ENCODE measurements at regions not wholly inside any gene's neighbourhood (a gene's known extent, or its start where the extent isn't known, plus 50 kb on each side); places are given as distances from the start of the nearest gene placed in this dataset.
"Not testable (repeated sequence)": the region's sequence is repeated elsewhere in the genome, so short reads cannot be mapped to it uniquely, and the experiment has no call there.

DNA sequence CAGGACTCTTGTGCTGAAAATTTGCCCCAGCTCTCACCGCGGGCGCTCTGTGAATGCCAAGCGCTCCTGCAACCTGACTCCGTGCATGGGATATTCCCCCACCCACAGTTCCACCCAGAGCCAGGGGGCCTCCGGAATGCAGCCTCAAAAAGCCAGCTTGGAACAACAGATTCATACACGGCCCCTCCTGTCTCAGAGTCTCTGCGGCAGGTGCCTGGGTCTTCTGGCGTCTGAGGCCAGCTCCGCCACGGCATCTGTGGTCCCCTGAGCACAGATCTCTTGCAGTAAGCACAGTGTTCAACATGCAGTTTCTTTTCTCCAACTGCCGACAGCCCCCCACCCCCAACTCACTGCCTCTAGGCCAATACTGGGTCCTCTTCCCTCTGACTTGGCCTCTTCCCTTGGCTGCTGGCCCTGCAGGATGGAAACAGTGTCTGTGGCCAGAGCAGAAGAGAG, 355.7 kb upstream of the IRX2 start:
- no peak for DNase-seq (ENCODE audit: low spot score)

DNA sequence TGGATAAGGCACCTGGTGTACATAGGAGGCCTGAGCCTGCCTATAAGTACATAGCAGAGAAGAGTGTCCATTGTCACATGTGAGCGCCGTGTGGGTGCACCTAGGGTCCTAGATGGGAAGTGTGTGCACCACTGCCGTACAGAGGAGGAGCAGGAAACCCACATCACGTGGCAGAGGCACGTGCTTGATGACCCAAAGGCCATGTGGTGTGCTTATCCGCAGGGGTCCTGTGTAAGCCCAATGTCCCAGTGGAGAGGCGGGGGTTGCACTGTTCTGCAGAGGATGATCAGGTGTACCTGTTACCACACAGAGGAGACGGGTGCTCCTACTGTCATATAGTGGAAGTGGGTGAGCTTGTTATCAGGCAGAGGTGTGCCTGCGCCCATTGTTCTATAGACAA, 354.1 kb upstream of the IRX2 start:
- DNase-seq (ENCODE audit: low spot score) = no peak

DNA sequence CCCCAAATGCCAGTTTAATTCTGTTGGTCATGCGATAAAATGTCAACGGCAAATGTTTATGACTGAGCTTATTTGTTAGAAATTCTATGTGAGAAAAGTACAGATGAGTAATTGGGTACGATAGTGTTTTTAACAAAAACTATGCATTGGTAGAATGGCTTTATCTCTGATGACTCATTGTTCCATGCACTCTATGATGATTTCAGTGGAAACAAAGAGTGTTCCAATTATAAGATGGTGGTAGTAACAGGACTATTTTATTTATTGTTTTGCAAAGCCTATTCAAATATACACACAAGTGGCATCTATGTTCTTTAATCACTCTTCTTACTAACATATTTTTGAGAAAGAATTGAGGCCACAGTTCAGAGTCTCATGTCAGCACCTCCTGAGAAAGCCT, 353.7 kb upstream of the IRX2 start:
- no peak for DNase-seq (ENCODE audit: low spot score)

DNA sequence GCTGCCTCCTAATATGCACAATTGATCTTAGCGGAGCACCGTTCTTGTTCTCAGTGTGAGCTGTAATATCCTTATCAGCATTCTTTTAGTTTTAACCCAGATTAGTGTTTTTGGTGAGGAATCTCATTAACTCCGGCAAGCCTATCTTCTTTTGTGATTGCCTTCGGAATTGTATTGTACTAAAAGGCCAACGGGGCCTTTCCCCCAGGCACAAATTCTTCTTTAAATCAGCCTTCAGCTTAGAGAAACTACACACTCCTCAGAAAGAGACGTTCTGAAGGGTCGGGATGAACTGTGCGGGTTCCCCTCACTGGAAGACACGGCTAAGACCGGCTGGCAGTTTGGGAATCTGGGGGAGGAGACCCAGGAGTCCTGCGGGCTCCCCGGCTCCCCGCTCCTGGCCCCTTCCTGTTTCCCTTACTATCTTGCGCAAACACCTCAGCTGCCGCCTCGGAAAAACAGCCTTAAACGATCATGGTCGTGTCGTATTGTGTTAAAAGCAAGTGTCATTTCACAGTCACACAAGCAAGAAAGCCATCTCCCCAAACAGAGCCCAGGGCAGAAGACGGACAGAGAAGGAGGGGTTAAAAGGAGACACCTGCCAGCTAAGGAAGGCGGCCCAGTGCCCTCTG, 353.1 kb upstream of the IRX2 start:
- no peak for DNase-seq (ENCODE audit: low spot score)

DNA sequence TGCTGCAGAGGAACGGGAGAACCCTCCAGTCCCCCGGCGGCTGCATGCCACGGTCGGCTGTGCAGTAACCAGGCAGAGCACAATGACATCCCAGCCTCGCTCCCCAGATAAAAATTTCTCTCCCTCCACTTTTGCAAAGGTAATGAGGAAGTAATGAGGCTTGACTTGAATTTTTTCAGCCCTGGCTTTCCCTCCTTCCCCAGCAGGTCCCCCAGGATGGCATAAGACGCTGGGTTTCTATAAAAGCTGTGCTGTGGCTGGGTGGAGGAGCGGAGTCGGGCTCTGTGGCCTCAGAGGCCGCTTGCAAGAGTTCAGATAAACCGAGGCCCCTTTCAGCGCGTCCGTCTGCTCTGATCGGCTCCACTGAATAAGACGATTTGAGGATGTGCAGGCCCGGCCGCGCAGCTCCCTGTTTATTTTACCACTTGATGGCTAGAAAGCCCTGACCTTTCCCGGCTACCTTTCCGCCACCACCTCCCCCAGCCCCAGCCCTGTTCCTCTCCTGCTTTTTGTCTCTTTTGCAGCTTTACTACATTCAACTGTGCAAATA, 351.9 kb upstream of the IRX2 start:
- DNase-seq (ENCODE audit: low spot score) = no peak

DNA sequence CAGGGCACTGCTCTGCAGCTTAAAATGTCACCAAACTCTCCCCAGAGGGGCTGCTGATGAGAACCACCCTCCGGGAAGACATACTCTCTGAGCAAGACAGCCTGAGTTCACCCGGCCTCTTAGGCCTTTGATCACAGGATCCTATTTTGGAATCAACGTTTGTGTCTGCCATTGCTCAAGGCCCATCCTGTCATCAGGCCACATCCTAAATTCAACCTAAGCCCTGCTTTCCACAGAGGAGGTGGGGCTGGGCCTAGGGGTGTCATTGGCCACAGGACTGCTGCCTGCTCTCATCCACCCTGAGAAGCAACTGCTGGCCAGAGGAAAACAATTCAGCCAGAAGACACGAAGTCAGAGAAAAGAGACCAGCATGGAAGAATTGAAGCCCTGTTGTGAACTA, 351.1 kb upstream of the IRX2 start:
- DNase-seq (ENCODE audit: low spot score) = no peak

DNA sequence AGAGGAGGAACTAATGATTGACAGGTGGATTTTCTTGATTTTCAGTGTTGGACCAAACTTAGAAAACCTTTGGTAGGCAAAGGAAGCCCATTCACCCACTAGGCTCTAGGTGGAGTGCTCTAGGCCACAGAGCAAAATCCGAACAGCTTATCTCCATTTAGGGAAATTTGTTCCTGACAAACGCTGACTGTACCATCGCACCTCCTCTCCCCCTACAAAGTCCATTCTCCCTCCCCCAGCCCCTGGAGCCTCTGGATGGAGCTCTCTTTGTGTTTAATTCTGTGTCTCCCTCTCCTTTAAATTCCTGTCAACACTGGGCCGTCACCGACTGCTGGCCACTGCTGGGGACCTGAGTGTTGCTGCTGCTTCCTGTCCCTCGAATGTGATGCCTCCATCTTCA, 350.1 kb upstream of the IRX2 start:
- DNase-seq (ENCODE audit: low spot score) = no peak

DNA sequence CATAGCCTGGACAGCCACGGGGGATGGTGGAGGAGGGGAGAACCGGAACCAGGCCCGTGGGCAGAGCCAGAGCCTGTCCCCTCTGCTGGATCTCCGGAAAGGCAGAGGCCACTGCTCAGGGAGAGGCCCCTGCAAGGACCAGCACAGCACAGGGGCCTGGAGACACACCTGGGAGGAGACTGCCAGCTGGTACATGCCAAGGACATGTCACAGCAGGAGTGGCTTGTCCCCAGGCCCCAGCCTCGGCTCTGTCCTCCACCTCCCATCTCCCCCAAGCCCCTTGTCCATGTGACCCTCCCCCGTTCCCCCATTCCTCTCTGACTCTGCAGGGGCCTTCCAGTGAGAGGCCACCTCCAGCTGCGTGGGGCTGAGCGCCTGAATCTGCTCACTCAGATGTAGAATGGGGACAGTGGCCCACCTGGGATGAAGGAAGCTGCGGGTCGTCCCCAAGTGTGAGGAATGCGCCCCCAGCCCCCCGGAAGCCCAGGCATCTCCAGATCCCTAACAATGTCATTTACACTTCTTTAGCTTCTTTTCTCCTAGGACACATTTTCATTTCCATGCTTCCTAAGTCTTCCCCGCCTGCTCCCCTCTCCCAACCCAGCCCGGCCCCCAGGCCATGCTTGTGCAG, 349.6 kb upstream of the IRX2 start:
- no peak for DNase-seq (ENCODE audit: low spot score)

DNA sequence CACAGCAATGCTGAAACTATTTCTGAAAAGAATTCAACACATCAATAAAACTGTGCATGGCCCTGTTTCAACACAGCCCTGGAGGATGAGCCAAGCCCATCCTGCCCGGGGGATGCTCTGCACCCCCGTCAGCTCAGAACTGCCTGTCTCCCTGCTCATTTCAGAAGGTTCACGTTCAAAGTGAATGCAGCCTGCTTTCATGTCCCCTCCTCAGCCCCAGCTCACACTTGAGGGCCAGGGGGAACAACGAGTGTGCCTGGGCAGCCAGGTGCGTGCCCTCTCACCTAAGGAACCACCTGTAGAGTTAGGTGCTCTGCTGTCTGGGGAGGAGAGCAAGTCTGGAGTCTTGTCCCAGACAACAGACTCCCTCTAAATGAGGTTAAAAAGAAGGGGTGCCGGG, 348.5 kb upstream of the IRX2 start:
- no peak for DNase-seq (ENCODE audit: low spot score)

DNA sequence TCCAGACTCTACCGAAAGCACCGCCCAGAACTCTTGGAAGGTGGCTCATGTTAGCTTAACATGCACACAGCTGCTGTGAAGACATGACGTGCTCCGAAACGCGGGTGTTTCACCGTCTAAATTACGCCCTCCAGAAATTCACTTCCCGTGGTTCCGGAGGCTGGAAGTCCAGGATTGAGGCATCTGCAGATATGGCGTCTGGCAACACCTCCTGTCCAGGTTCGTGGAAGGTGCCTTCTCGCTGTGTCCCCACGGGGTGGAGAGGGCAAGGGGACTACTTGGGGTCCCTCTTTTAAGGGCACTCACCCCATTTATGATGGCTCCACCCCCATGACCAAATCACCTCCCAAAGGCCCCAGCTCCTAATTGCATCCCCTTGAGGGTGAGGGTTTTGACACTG, 348.0 kb upstream of the IRX2 start:
- DNase-seq (ENCODE audit: low spot score) = no peak

DNA sequence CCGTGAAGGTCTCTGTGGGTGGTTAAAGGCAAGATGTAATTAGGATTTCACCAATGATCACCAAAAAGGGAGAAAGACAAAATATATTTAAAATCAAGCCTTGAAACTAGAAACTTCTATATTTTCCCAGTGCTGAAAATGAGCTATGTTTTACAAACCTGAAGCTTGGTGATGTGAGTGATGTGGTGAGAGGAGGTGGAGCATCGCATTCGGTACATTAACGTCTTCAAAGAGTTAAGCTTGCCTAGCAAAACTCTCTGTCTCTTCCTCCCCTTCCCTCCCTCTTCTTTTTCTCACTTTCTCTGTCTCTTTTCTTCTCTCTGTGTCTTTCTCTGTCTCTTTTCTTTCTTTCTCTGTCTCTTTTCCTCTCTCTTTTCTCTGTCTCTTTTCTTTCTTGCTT, 347.3 kb upstream of the IRX2 start:
- no peak for DNase-seq (ENCODE audit: low spot score)

DNA sequence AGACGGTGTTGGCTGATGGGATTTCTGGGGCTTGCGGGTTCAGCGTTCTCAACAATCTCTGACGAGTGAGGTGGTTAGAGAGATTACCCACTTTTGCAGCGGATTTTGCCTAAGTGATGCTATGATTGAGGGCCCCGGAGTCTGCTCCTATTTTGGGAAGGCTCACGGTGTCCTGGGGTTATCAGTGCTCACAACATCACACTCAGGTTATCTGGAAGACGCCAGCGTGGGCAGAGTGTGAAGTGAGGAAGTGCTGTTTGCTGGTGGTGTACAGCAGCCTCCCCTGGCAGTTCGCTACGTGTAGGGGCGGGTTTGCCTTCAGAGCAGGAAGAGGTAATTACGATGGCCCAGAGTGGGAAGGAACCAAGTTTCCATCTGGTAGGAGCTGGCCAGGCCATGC, 341.2 kb upstream of the IRX2 start:
- DNase-seq (ENCODE audit: low spot score) = no peak

DNA sequence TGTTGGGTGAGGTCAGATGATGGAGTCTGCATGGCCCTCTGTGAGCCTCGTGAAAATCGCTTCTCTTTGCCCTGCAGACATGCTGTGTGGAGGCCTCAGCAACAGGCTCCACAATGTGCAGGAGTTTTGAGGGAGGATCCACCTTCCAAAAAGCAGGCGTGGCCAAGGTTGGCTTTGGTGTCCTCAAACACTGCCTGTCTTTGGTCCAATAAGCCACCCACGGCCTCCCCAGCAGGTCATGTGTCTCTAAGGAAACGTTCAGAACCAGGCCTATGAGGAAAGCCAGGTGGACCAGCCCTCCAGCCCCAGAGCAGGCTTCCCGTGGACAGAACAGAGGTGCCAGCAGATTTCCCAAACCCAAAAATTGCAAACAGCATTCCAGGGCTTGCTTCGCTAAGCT, 340.7 kb upstream of the IRX2 start:
- no peak for DNase-seq (ENCODE audit: low spot score)

DNA sequence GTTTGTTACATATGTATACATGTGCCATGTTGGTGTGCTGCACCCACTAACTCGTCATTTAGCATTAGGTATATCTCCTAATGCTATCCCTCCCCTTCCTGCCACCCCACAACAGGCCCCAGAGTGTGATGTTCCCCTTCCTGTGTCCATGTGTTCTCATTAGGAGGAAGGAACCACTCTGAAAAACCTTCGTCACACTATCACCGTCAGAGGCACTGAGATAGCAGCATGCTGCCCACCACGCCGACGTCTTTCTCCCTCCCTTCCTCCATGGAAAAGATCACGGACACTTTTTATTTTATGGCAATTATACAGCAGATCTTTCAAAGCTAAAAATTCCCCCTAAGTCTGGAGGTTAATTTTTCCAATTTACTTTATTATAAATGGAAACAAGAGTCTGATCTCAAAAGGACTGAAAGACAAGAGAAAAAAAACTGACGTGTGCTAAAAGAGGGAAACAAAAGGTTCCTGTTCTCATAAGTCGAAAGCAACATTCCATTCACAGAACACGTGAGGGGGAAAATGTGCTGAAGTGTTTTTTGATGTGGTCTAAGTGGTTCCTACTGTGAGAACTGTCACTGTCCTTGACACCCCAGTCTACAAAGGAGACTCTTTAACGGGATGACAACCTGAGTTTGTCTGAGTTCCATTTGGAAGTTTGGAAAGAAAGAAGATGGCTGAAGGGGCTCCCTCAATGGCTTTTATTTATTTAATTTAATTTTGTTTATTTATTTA, 339.7 kb upstream of the IRX2 start:
- DNase-seq (ENCODE audit: low spot score) = no peak

DNA sequence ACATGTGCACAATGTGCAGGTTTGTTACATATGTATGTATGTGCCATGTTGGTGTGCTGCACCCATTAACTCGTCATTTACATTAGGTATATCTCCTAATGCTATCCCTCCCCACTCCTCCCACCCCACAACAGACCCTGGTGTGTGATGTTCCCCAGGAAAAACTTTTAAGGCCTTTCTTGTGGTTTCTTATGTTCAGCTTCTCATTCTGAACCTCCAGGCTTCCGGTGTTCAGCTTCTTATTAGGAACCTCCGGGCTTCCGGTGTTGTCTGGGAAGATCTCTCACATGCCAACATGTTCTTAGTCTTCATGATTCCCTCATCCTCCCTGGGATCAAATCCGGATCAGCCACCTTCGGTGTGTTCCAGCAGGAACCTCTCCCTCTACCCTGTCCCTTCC, 338.8 kb upstream of the IRX2 start:
- DNase-seq (ENCODE audit: low spot score) = not testable (repeated sequence)

DNA sequence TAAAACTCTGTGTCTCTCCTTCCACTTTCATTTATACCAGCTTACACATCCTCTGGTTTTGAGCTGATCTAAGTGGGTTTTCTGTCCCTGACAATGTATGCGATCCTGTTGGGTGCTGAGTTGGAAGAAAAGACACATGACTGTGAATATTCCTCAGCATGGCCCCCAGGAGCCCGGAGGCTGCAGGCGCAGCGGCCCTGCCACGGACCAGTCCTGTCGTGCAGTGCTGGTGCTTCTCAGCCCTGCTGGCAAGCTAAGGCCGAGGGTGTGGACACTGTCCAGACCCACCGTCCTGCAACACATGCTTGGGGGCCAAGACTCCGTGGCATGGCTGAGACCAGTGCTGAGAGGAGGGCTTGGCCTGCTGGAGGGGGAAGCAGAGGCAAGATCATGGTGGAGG, 328.9 kb upstream of the IRX2 start:
- no peak for DNase-seq (ENCODE audit: low spot score)

DNA sequence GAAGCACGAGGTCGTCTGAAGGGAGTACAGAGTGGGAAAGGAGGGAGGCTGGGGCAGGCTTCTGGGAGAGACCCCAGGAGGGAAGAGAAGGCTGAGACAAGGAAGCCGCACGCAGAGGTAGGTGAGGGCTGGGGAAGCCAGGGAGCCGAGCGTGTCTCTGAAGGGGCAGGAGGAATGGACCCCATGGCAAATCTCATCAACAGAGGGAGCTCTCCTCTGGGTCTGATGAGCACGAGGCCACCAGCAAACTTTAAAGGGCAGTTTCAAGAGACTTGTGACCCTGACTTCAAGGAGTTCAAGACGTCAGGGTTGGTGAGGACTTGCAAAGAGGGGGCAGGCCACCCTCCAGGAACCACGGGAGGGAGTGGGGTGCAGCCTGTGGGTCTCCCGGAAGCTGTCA, 326.2 kb upstream of the IRX2 start:
- DNase-seq (ENCODE audit: low spot score) = no peak

DNA sequence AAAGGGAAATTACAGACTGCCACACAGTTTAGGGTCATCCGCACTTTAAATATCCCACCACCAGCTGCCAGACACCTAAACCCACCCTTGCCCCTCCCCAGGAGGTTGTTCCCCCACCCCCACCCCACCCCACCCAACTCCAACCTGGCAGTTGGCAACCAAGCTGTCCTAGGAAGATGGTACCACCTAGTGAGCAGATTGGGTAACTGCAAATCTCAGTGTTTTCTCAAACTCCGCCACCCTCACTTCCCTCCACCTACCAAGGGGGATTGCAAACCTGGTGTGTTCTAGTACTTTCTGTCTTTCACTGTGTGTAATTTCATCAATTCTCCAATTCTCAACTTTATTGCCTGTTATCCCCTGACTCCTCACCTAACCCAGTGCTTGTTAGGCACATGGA, 323.8 kb upstream of the IRX2 start:
- DNase-seq (ENCODE audit: low spot score) = no peak

DNA sequence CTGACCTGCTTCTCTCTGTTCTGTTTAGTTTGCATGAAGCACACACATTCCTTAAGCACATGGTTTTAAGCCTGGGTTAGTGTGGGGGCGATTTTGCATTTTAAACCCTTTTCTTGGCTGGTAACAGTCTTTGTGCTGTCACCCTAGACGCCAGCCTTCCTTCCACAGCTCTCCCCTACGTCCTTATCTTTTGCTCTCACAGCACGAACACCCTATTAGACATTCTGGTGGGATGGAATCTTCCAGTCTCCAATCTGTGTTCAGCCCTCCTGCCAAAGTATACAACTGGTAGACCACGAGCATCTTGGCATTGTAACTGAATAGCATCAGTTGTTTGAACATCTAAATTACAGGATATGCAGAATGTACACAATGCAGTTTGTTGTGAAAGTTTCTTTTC, 316.9 kb upstream of the IRX2 start:
- DNase-seq (ENCODE audit: low spot score) = no peak

DNA sequence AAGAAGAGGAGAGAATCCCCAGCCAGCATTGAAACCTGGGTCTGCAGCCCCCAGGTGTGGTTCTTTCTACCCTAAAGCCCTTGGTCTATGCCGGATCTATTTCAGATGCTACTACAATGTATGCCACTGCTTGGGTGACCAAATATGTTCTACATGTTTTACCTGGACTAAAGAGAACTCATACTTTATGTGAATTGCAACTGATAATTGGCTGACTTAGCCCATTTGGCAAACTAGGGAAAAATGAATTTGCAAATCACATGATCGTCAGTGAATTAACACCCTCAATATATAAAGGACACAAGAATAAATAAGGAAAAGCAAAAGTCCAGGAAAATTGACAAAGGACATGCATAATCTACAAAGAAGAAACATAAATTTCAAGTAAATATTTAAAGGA, 308.8 kb upstream of the IRX2 start:
- no peak for DNase-seq (ENCODE audit: low spot score)

DNA sequence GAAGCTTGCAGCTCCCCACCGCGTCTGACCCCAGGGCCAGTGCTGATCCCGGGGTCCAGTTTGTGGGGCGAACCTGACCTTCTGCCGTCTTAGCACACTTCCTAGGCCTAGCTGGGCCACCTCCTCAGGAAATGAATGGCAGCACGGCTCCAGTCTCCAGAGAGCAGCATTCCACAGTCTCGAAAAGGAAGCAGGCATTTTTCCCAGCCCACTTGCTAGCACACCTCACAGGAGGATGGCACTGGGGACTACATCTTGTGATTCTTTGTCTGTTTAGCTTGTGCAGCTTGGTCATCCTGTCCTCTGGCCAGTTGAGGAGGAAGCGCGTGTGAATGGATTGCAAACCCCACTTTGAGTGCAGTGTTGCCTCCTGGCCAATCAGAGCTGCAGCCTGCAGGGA, 308.0 kb upstream of the IRX2 start:
- DNase-seq (ENCODE audit: low spot score) = no peak

DNA sequence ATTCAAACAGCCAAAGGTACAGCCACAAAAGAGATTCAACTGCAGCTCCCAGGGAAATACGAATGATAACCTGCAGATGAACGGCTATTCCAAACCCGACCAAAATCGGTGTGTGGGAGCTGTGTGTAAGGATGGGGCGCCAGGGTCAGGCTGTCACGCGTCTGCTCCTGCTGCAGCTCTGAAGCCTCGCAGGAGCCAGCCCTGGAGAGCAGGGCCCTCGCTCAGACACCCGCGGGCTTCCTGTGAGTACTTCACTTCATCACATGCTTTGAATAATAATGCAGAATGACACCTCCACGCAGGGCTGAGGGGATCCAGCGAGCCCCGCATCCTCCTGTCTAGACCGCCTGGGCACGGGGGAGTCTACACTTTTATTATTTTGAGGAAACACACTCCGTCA, 307.5 kb upstream of the IRX2 start:
- DNase-seq (ENCODE audit: low spot score) = no peak

DNA sequence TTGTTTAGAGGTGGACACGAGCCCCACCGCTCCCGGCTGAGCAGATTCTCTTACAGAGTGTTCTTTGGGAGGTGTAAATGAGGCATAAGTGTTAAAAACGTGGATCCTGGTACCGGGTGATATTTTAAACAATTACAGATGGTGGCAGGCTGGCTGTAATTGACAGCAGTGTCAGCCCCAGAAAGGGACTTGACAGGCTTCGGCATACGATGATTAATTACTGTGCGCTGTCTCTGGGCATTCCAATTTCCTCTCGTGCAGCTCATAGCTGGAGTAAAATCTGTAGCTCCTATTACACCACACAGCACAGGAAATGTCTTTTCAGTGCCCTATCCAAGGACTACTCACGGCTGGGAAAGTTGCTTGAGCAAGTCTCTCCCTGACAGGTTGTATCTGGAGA, 305.4 kb upstream of the IRX2 start:
- no peak for DNase-seq (ENCODE audit: low spot score)

Measured in HT-29 (cell line).